ENCODE measurements at regions not wholly inside any gene's neighbourhood (a gene's known extent, or its start where the extent isn't known, plus 50 kb on each side); places are given as distances from the start of the nearest gene placed in this dataset.

DNA sequence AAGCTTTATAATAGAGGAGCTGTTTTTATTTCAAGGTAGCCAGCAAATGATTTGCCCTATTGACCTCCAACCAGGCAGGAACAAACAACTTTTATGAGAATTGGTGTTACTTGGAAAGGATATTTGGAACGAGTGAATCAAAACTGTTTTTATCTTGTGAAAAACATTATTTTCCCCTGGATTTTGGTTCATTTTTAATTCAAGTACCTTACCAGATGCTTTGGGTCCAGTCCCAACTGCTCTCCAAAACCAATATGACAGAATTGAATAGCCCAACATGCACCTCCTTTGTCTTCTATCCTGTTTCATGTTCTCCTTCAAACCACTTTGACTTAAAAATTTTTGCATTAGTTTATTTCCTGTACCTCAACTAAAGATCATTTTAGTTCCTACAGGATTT lies 178.6 kb upstream of the RBMS1 start:
- DNase-seq (ENCODE audit: low read depth): no peak

DNA sequence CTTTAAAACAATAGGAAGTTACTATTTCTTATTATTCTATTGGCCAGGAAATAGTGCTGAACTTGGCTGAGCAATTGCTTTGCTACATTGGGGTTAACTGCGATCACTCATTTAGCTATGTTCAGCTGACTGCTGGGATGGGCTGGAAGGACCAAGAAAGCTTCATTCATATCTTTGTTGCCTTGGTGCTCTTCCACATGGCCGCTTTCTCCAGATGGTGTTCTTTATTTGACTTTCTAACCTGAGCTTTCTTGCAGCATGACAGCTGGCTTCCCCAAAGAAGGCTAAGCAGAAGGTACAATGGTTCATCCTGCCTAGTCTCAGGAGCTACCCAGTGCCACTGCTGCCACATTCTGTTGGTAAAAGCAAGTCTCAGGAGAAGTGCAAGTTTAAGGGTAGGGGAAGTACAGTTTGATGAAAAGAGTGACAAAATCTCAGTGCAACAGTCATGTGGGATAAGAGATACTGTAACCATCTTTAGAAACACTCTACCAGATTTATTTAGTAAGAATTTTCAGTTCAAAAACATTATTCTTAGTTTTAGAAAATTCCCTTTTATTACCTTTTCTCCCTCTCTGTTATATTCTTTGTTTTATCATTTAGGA lies 180.6 kb upstream of the RBMS1 start:
- no peak for DNase-seq (ENCODE audit: low read depth)

DNA sequence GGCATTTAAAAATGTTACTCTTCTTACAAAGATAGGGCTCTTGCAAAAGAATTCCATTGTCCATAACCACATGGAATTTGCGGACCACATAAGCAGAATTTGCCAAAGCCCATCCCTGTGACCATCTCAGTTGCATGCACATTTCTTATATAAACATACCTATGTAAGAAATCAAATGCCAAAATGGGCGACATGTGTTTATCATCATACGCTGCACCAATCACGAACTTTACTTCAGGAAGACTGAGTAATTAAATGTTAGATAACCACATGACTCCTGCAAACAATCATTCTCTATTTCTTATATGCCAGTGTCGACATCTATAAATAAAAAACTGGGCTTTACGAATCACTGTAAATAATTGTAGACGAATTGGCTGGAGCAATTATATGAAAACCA lies 186.1 kb upstream of the RBMS1 start:
- DNase-seq (ENCODE audit: low read depth): no peak

DNA sequence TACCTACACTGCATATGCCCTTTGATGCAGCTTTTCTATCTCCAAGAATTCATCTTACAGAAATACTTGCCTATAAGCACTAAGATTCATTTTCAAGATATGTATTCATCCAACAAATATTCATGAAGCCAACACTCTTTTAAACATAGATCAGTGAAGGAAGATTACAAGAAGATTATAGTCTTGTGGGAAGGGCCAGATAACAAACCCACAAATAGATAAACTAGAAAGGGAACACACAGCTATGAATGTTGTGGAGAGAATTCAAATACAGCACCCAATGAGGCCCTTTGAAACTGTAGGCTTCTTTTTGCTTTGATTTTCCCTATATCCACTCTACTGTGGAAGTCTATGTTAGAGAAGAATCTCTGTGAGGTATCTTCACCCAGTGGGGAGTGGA lies 186.7 kb upstream of the RBMS1 start:
- no peak for DNase-seq (ENCODE audit: low read depth)

DNA sequence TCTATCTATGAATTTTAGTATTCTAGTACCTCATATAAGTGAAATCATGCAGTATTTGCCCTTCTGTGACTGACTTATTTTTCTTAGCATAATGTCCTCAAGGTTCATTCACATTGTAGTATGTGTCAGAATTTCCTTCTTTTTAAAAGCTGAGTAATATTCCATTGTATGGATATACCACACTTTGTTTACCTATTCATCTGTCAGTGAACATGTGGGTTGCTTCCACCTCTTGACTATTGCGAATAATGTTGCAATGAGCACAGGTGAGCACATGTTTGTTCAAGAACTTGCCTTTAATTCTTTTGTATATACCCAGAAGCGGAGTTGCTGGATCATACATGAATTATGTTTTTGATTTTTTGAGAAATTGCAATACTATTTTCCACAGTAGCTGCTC lies 187.4 kb upstream of the RBMS1 start:
- no peak for DNase-seq (ENCODE audit: low read depth)

DNA sequence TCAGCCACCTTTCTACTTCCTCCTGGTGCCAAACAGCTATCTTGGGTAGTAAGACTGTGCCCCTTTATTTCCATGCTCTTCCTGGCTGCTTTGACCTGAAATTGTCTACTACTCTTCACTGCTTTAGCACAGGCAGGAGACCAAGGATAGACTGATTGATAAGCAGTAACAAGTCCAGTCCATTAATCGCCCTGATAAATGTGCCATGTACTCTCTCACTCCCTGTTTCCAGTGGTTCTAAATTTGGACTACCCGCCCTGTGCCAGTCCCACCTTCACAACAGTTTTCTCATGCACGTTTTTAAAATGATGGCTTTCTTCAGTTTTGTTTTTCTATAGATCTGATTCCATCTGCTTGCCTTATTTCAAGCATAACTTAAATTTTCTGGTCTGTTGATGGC lies 189.6 kb upstream of the RBMS1 start:
- no peak for DNase-seq (ENCODE audit: low read depth)

DNA sequence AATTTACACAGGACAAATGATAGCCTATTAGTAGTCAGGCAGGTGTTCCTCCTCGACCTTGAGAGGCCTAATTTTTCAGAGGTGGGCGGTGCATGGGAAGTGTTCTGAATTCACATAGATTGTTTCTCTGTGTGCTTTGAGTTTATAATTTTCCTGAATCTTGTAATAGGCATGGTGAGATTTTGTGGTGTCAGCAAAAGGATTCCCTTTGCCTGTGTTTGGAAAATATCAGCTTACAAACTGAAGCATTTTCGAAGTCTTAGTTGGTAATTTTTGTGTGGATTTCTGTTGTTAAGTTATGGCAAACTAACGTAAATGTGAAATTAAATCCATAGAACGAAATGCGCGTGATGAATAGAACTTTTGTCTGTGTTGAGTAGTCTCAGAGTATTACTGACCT lies 194.0 kb upstream of the RBMS1 start:
- DNase-seq (ENCODE audit: low read depth): no peak

DNA sequence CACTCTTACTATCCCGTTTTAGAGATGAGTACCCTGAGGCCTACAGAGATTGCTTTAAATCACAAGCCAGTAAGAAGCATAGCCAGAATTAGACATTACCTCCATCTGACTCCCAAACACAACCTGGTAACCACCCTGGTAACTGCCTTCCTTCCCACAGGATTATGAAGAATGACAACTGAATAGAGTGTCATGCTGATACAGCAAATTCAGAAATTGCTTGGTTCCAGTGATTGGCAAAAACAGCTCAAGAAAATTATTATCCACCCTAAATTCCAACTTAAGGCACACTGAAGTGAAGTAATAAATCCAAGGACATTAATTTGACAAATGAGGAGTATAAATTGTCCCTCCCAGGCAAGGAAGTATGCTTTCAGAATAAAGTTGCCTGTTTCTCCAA lies 195.8 kb upstream of the RBMS1 start:
- DNase-seq (ENCODE audit: low read depth): no peak

DNA sequence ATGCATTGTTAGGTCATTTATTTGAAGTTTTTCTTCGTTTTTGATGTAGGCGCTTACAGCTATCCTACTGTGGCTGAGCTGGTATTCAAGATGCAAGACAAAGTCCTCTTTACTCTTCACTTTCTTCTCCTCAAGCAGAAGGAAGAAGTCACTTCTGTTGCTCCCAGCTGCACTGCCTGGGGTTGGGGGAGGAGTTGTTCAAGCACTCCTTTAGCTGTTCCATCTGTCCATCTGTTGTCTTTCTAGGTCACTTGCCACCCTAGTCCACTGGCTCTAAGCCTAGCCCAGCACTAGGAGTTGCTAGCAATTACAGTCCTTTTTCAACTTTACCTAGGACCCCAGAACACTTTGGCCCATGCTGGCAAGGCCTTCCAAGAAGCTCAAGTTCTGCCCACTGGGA lies 200.6 kb upstream of the RBMS1 start:
- no peak for DNase-seq (ENCODE audit: low read depth)

DNA sequence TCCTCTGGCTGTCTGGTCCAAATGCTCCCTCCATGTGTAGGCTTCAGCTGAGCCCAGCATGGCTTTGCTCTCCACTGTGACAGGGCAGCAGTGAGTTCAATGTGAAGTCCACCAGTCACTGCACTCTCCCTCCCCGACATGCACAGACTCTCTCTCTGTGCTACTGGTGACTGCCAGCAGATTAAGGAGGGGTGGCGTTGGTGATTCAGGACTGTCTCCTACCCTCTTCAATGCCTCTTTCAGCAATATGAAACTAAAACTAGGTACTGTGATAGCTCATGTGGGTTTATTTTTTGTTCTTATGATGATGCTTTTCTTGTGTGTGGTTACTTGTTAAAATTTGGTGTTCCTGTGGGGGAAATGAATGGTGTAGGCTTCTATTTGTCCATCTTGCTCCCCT lies 201.0 kb upstream of the RBMS1 start:
- DNase-seq (ENCODE audit: low read depth): no peak

DNA sequence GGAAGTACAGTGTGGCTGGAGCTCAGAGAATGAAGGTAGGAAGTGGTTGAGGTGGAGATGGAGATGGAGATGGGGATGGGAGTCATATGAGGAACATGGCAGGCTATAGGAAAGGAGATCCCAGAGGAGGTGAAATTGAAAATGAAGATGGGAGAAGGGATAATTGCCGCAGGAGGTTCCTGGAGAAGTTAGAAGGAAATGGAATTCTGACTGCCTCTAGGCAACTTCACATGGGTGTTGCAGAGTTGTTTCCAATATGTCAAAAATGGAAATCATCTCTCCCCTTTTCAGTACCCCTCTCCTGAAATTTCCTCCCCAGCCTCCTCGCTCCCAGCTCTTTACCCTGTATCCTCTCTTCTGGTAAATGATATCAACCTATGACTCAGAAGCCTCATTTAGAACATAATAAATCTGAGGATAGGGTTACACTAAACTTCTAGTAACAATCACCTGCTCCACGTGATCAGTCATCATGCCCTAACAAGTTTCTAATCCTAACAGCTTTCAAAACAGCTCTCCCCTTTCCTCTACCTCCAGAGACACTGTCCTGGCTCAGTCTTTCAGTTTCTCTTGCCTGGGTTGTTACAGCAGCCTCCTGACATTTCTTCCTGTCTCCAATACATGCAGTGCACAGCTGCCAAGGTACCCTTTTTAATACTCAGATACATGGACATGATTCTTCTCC lies 201.9 kb upstream of the RBMS1 start:
- DNase-seq (ENCODE audit: low read depth): no peak

DNA sequence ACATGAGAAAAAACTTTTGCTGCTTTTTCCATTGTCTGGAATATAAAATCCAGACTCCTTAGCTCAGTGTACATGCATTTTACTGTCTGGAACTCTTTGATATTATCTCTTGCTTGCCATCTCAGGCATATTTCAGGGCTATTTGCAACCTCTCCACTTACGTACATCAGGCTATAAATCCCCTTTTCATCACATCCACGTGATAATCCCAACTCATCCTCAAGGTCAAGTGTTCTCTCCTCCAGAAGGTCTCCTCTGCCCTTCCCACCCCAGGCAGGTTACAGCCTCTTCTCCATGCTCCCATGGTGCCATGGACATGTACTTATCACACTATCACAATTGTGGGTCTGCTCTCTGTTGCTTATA lies 202.5 kb upstream of the RBMS1 start:
- no peak for DNase-seq (ENCODE audit: low read depth)

DNA sequence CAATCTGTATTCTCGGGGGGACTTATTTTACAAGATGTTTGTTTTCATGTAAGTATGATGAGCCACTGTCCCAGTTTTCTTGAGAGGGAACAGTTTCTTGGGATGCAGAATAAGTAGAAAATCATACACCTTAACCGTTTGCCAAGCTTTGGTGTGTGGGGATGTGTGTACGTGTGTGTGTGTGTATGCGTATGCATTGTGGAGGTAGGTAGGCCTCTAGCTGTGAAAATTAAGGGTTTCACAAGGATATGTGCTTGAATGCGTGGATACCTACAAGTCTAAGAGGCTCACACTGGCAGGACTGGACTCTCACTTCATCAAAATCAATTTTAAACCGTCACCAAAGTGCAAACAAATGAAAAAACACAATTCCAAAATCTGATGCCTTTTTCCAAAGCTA lies 204.2 kb upstream of the RBMS1 start:
- DNase-seq (ENCODE audit: low read depth): no peak

DNA sequence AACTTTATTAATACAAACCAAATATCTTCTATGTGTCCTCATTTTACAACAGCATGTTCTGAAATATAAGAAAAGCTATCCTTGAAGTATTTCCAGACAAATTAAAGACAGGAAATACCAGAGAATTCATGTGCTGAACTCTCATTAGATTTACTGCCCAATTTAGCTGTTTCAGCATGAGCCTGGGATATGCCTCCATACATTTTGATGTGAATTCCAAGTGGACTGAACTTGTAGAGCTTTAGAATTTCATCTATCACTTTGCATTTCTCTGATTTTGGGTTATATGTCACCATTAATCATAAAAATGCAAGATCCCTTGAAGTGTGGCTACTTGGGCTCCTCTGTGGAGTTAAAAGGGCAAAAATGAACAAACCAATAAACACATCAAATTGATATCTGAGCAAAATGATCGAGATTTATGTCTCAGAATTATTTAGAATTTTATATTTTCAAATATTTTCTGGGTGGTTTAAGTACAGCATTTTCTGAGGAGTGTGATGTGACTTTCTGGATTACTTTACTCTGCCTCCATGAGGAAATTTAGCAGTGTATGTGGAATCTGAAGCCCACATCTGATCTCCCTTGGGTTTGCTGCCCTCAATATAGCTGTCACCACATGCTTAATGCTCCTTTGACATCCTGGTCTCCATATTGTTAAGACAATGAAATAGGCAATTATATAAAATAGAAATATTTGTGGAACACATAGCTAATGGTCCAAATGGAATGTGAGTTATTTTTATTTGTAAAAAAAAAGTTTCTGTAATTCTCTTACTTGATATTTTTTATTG lies 206.6 kb upstream of the RBMS1 start:
- DNase-seq (ENCODE audit: low read depth): no peak

DNA sequence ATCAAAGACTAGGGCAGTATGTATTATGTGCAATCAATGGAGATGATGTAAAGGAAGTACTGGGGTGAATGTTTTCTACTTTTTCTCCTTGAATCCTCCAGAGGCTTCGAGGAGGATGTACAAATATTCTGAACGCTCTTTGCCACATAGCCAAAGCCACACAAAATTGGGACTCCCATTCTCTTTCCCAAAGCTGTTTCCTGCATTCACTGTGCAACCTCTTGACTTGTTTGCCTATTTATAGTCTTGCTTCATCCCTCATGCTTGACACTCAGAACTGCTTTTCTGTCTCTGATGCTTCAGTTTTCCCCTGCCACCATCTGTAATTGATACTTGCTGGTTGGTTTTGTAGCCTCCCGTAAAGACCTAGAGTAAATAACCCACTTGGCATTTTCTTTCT lies 208.2 kb upstream of the RBMS1 start:
- DNase-seq (ENCODE audit: low read depth): no peak

DNA sequence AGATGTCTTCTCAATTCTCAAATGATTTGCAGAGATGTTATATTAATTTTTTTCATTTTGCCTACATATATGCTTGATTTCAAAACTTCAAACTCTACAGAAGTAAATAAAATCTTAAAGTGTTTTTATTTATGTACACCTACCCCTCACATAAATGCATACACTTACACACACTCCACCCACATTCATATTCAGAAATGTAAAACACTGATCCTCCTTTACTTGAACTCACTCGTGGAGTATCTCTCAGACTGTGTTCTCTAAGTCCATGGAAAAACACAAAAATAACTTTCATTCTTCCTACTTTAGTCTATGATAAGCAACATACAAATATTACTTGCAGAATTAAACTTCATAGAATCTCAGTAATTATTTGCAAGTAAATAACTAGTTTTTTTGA lies 209.1 kb upstream of the RBMS1 start:
- DNase-seq (ENCODE audit: low read depth): no peak

DNA sequence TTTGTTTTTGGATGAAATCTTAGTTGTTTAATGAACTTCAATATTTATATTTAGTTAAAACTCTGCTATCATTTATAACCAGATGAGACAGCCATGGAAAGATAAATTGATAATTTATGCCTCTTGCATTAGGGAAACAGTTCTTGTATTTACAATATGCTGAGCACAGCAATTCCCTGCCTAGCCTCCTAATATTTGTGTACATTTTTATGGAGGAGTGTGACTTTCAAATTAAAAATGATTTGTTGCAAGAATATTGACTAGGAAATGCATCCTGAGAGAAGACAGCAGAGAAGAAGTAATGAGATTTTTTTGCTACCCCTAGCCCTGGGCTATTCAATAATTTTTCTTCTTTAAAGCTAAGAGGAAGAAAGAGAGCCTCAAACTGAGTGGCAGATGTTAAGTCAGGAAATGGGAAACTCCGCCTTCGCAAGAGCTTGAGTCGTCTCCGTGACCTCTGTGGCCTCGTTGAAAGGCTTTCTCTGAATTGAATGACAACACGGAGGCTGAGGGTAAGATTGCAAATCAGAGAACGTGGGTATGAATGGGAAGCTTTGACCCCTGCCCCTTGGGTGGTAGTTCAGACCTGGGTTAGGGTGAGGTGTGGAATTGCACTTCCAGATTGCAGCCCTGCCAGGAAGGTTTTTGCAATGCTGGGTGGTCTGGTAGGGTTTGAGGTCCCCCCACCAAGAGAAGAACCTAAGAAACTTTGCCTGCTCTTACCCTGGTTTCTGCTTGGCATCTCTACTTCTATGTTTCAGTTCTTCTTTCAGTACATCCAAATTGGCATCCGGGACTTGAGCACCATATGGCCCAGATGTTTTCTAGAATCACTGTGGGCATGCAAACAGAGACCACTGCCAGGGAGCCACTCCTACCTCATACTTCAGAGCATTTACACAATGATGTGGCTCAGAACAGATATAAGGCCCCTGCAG lies 210.3 kb upstream of the RBMS1 start:
- DNase-seq (ENCODE audit: low read depth): no peak

DNA sequence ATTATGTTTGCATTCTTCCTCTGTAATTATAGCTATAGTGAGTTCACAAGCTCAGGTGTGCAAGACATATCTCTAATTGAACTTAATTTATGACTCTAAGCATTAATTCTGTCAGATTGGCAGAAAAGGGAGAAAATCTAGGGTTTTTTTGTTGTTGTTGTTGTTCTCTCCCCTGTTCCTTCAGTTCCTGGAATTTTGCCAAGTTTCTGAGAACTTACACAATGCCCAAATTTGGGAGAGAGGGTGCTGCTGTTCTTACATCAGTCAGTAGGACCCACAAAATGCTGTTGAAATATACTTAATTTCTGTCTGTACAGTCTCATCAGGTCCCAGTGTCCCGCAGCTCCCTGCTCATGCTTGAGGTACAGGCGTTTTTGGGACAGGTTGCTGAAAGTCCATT lies 221.8 kb upstream of the RBMS1 start:
- no peak for DNase-seq (ENCODE audit: low read depth)

DNA sequence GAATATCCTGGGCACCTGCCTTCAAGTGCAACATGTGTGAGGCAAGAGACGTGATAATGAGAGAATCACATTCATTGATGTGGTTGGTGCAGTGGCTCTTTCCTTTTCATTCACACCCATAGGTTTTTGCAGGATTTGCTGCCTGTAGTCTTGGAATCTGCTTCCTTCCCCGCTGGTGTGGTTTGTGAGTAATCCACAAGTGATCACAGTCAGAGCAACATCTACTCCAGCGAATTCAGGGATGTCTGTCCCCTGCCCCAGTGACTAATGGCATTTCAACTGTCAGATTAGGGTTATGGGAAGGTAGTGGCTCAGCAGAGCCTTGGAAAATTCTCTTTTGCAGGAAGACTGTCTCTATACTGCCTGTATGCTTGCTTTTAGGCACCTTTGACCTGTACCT lies 225.5 kb upstream of the RBMS1 start:
- no peak for DNase-seq (ENCODE audit: low read depth)

DNA sequence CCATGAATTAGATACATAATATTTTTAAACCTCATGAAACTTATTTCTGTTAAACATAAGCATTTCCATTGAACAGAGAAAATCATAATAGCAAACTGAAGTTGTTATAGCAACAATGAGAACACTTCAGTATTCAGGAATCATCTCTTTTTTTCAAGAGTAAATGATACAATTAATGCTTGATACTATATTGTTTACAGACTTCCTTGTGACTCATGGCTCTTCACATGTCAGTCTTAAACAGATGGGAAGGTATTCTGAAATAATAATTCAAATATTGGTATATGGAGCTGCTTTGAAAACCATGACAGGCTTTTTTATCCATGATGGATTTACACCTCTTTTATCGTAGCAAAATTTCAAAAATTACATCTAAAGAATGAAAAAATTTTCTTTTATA lies 226.5 kb upstream of the RBMS1 start:
- DNase-seq (ENCODE audit: low read depth): no peak

DNA sequence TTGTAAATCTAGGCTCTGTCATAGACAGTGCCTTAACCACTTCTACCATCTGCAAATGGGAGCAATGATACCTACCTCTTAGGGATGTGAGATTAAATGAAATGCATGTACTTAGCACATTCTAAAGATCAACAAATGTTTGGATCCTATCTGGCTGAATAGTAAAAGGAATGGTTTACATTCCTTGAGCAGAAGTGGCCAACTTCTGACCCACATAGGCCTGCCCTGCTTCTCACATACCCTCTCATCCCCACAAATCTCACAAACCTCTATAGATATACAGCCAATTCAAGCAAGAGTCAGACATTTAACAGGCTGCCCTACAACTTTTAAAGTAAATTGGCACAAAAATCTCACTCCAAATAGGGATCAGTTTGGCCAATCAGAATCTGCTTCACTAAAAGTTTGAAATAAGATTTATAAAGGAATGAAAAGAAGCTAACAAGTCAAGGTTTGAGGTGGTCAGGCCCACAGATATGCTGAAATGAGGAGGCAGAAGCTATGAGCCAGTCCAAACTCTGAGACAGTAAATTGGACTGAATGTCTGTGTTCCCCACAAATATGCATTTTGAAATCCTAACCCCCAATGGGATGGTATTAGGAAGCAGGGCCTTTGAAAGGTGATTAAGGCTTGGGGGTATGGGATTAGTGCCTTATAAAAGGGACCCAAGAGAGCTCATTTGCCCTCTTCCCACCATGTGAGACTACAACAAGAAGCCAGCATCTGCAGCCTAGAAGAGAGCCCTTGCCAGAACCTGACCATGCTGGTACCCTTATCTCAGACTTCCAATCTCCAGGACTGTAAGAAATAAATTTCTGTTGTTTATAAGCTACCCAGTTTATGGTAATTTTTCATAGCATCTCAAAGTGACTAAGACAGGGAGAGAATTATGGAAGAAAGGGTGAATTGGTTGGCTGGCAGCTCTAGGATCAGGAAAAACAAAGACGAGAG lies 227.8 kb upstream of the RBMS1 start:
- no peak for DNase-seq (ENCODE audit: low read depth)
